ENCODE measurements at regions not wholly inside any gene's neighbourhood (a gene's known extent, or its start where the extent isn't known, plus 50 kb on each side); places are given as distances from the start of the nearest gene placed in this dataset.

DNA sequence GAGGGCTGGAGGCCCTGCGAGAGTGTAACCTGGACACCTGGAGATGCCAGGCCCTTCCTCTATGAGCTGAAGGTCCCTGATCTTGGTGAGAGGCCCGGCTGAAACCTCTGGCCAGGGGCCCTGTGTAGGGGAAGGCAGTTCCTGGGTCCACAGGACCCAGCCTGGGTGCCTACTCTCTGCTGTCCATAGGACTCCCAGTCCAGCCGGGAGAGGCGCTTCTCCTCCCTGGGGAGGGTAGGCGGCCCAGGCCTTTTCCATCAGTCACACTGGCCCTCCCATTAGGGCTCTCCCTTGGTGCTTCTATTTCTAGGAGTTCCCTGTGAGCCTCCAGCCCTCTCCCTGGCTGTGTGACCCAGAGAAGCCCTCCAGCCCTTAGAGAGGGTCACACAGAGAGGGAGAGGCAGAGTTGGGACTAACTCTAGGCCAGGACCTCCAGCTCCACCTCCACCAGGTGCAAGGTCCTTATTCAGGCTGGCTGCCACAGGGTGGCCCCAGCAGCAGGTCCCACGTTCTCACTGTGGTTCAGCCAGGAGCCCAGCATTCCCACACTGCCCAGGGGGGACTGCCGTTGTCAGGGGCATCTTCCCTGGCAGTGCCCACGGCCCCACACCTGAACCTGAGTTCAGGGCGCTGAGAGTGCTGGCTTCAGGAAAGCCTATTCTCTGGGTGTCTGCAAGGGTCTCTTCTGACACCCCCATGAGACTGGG lies 146.8 kb downstream of the SMAD6 start:
- DNase-seq = no peak

DNA sequence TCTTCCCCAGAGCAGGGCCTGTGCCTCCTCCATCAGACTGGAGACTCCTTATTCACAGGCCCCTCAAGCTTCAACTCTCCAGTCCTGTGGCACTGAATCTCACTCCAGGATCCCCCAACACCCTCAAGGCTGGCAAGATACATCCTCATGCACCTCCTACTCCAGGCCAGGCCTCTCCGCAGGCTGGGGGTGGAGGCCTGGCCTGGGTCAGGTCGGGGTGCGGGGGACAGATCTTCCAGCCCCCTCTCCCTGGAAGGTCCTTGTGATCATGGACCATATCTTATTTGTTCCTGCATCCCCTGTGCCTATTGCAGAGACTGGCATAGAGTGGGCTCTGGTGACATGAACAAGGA lies 147.3 kb downstream of the SMAD6 start:
- DNase-seq = no peak

DNA sequence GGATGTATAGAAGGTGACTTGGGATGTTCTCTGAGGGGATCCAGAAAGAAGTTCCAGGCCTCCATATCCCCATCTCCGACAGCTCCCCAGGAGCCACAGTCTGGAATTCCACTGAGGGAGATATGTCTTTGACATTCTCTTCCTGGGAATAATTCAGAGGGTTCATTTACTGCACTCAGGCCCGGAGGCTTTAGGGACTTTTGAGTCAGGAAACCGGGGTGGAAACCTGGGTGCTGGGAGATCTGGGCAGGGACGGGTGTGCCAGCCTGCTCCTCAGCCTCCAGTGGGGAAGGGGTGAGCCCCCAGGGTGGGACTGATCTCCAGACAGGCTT lies 147.7 kb downstream of the SMAD6 start:
- no peak for DNase-seq

DNA sequence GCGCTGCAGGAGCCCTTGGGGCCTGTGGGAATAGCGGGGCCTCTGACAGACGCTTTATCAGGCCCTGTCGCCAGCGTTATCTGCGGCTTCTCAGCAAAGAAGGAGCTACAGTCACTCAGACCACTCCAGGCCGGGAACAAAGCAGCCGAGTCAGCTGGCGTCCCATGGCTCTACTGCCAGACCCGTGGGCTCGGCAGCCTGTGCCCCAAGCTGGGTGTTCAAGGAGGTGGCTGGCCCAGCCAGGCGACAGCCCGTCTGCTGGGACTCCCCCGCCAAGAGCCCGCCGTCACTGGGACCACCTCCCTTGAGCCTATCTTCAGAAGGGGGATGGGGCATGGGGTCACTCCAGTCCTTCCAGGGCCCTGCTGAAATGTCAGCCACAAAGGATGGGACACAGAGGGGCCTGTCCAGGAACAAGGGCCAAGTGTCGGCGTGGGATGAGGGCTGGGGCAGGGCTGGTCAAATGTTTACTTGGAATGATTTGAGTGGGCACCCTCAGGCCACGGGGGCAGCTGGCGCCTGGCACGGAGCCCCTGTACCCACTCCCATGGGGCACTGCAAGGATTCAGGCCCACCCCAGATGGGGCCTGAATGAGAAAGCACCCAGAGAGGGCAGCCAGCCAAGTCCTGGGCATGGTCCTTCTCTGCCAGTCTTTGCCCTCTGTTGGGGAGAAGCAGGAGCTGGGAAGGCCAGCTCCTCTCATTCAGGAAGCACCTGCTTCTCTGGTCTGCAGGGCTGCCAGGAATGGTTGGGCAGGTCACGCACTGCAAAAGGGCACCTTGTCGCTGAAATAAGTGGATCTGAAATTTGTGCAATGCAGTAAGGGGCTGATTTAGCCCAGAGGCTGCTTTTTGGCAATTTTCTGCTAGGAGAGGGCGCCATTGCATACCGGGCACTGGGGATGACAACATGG lies 148.3 kb downstream of the SMAD6 start:
- DNase-seq = no peak

DNA sequence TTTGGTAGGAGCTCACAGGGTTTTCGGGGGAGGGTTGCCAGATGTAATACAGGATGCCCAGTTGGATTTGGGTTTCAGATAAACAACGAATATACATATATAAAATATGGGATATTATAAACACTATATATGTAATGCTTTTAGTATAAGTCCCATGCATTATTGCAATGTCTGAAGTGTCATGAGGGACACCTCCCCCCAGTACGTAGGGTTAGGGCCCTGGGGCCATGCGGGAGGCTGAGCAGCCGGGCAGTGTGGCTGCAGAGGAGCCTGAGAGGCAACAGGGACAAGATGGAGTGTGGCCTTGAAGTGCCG lies 148.9 kb downstream of the SMAD6 start:
- DNase-seq = no peak

DNA sequence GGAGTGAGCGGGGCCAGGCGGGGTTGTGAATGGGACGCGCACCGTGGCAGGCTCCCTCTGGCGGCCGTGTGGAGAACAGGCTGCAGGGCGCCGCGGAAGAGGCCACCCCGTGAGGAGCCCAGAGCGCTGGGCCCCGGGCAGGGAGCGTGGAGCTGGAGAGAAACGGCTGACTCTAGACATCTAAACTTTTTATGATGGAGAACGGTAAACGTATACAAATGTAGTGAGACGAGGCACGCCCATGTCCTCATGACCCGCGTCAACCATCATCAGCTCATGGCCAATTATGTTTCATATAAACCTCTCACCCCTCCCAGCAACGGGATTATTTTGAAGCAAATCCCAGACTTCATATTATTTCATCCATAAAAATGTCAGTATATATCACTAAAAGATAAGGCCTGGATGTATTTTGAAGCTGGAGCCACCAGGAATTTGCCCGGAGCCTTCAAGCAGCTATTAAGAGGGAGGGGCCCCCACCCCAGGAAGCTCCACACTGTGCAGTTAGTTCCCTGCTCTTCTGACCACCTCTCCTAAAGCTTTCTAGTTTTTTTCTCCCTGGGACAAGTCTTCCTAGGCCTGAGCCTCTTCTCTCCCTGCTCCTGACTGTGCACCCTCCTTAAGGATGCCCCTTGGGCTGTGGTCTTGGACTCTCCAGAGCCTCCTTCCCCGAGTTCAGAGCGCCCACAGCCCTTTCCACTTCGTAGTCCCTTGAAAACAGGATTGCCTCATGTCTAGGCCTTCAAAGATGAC lies 149.5 kb downstream of the SMAD6 start:
- DNase-seq = peak; percentile 85

DNA sequence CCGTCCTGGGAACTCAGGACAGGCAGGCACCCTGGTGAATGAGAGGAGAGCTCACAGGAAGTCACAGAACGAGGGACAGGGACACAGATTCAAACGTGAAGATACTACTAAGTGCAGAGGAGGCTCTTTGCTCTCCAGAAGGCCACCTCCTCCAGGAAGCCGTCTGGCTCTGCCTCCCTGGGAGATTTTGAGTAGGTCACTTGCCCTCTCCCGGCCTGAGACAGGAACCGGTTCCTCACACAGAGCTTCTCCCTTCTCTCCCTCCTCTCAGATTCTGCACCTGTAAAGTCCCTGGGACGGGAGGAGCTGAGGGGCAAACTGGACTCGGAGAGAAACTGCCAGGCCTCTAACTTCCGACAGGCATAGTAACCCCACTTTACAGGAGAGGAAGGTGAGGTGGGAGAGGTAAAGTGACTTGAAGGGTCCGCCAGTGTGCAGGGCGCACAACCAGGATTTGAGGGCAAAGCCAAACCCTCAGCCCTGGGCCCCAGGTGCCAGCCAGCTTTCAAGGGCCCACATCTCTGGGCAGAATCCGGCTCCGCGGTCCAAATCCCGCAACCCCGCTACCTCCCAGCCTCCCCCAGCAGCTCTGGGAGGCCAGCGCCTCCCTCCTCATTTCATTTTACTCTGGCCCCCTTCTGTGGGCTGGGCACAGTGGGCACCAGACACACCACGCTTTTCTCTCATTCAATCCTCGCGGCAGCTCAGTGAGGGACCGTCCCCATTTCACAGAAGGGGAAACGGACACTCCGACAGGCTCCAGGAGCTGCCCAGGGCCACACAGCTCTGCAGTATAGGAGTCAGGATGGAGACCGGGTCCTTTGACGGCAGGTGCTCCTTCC lies 150.2 kb downstream of the SMAD6 start:
- no peak for DNase-seq

DNA sequence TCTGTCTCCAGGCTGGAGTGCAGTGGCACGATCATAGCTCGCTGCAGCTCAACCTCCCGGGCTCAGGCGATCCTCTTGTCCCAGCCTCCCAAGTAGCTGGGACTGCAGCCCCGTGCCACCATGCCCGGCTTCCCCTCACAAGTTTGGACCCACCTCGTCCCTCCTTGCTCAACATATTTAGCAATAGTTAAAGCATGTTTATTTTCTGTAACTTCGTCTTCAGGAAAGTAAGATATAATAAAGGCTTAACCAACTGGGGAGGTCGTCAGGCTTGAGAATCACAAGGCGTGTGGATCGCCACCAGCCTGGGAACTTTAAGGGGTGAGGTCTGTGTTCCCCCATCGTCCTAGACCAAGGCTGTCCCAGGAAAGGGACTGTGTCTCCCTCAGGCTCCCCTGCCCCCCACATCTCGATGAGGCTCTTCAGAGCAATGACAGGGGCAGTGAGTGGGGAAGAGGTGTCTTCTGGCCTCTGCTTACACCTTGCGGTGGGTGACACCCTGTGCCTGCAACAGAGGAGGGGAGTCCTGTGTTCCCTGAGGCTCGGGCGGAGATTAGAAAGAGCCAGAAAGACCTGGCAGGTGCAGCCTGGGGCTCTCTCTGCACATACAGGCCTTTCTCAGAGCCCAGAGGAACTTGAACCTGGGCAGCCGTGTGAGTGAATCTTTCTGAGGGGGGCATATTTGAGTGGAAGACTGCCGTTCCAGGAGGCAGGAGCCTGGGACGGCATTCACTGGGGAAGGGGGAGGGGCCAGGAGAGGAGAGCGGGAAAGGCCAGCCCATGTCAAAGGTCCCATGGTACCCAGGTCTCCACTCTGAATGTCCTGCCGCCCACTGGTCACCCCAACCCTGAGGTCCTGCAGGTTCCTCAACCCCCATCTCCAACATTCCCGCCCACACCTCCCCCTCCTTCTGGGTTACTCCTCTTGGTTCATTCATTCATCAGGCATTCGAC lies 152.3 kb downstream of the SMAD6 start:
- DNase-seq = no peak

DNA sequence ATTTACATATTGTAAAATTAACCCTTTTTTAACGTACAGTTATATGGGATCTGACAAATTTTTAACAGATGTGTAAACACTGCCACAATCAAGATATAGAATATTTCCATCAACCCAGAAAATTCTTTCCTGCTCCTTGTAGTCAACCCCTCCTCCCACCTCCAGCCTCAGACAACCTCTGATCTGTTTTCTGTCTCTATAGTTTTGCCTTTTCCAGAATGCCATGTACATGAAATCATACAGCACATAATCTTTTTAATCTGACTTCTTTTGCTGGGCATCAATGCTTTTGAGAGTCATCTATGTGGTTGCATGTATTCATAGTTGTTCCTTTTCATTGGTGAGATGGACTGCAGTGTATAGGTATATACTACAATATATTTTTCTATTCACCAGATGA lies 153.0 kb downstream of the SMAD6 start:
- DNase-seq = no peak

DNA sequence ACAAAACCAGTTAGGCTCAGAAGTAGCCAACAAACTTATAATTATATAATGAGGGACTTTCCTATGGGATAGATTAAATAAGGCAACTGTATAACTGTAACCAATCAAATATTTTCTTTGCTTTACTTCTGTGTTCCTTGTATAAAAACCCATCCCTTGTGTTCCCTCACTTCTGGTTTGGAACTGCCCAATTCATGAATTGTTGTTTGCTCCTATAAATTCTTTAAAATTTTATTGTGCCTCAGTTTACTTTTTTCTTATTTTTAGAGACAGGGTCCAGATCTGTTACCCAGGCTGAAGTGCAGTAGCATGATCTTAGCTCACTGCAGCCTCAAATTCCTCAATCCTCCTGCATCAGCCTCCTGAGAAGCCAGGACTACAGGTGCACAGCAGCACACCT lies 155.7 kb downstream of the SMAD6 start:
- no peak for DNase-seq

DNA sequence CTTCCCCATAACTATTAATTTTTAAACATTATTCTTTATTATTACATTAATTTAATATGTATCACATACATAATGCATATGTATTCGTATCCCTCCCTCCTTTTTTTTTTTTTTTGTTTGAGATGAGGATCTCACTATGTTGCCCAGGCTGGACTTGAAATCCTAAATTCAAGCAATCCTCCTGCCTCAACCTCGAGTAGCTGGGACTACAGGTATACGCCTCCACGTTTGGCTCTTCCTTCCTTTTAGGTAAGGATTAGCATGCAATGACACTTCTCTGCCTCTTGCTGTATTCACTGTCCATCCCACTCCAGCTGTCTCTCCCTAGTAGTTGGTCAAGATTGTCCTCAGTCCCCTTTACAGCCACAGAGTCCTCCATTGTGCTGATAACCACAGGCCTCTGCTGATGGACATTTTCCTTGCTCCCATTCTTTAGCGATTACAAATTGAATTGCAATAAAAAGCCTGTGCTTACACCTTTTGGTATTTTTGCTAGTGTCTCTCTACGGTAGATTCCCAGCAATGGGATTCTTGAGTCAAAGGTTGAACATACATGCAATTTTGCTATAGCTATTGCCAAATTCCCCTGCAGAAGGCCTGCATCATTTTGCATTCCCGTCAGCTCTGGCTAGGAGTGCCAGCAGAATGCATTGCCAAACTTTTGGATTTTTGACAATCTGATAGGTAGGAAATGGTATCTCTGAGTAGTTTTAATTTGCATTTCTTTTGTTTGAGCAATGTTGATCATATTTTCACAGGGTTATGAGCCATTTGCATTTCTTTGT lies 156.6 kb downstream of the SMAD6 start:
- DNase-seq = no peak

DNA sequence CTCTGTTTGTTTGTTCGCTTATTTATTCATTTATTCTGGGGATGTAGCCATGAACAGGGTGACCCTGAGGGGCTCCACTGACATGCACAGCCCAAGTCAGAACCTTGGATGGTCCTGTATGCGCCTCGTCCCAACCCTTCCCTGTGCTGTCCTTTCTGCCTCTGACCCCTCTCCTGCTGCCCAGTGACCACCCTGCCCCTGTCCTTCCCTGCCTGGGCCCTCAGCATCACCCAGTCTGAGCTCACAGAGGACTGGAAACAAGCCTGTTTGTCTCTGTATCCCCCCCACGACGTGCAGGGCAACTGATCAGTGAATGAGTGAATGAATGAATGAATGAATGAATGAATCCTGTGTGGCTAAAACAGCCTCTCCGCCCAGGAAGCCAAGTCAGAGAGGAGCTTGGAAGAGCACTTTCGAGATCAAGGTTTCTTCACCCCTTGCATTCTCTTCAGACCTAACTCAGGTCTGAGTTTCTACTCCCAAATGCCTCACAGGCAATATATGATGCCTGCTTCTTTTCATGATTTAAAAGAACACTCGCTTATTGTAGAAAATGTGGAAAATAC lies 157.7 kb downstream of the SMAD6 start:
- no peak for DNase-seq

DNA sequence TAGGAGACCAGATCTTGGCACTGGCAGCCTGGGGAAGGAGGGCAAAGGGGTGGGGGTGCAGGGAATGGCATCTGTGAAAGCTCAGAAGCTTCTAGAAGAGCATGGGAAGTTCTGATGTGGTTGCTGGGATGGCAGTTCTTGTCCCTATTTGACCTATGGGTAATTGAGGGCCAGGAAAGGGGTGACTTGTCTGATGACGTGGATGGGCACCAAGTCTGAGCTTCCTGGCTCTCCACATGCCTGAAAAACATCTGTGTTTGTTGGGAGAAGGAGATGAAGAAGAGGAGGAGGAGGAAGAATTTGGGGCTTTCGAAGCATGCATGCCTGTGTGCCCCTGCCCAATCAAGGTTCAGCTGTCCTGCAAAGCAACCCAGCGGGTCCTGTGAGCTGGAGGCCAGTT lies 158.8 kb downstream of the SMAD6 start:
- no peak for DNase-seq

DNA sequence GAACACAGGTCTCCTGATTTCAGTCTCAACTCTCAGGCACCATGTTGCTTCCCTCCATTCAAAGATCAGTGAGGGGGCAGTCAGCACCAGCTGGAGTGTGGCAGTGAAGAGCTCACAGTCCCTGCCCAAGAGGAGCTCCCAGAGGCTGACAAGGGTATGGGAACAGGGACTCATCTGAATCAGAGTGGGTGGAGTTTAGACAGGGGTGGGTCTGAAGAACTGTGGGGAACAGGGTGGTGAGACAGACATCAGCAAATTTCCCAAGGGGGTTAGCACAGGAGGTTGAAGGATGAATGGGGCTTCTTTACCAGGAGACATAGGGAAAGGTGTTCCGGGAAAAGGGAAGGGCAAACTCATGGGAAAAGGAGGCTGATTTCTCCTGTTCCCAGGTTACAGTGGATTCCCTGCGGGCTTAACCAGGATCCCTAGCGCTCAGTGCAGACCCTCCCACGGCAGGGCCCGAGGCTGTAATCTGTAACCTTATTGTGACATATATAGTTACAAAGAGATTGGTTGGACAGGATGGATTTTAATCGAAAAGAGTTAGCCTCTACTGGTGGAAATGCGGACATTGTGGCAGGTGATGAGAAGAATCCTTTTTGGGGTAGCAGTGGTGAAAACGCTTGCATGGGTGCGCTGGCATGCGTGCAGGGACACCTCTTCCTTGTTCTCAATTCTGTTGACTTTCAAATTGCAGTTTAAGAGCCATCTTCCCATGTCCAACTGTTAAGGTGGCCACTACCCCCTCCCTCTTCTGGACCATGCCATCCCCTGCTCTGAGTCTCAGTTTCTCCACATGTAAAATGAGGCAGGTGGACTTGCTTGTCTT lies 160.3 kb downstream of the SMAD6 start:
- no peak for DNase-seq

DNA sequence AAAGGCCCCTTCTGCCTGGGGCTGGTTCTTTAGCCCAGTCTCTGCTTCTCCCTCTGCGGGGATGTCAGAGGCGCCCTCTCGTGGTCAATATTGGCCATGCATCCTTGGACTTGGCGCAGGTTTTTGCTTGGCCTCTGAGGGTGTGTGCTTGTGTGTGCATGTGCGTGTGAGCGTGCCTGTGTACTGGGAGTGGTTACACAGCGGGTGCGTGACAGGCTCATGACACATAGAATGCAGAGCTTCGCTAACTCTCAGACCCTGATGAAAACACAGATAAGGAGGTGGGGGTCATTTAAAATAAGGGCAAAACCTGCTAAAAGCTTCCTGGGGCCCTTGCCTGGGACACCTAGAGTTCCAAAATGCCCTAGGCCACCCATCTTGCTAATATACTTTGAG lies 160.9 kb downstream of the SMAD6 start:
- DNase-seq = peak; percentile 89

DNA sequence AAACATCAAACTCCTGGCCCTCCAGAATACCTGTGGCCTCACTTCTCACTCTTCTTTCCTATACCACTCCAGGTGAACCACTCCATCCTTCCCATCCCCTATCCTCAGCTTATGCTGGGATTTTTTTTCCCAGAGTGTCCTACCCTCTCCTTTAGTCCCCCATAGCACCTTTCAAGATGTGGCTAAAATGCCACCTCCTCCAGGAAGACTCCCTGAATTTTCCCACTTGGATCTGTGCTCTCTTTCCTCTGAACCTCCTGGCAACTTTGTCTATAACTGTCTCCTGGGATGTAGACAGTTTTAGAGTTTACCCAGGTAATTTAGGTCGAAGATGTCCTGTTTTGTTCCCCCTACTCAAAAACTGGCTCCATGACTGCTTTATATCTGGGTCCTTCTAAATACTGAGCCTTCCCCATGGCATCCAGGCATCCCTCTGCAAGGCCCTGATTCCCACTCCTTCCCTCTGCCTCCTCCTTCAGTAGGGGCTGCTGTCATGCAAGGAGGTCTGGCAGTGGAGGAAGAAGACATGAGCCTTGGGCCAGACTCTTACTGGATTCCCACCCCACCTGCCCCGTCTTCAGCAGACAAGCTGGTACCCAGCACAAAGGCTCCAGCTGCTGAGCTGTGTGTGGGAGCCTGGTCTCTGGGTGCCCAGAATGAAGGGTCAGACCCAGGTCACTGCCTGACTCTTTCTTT lies 161.5 kb downstream of the SMAD6 start:
- no peak for DNase-seq

DNA sequence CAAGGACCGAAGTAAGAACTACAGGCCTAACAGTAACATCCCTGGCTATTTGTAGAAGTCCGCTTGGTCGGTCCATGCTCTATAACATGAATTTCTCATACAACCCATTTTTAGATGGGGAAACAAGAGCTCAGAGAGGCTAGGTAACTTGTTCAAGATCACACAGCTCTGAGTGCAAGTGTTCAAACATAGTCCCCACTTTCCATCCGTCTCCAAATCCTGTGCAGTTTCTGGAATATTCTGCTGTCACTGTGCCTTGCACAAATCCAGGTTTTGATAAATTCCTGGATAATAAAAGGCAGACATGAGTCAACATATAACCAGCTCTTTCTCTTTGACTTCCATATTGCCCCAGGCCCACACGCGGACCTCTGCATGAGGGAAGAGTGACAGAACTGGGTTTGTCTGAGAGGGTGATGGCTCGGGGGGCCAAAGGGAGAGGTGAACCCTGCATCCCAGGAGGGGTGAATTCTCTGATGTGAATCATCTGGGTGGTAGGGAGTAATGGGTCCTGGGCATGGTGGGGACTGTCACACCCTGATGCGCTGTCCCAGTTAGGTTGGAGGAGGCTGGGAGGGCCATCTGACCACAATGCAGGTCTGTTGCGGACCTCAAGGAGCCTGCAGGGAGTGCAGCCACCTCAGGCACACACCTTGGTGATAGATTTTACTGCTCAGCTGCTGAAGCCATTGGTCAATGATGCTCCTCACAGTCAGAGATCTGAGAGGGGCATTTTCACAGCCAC lies 162.2 kb downstream of the SMAD6 start:
- no peak for DNase-seq

Data from muscle of arm (tissue), 1 donor.